Kidney glomerular epithelial cell (primary cell): ENCODE measurements at regions not wholly inside any gene's neighbourhood (a gene's known extent, or its start where the extent isn't known, plus 50 kb on each side); places are given as distances from the start of the nearest gene placed in this dataset.

Experiments
- DNase-seq: peaks from one replicate; lab custom pipeline; 2025; lab: John Stamatoyannopoulos, UW

GRCh38 chr3:36282766-36283165 lies 97.5 kb upstream of the STAC start:
- DNase-seq: no peak

GRCh38 chr3:36295296-36295695 lies 85.0 kb upstream of the STAC start:
- no peak for DNase-seq

DNA sequence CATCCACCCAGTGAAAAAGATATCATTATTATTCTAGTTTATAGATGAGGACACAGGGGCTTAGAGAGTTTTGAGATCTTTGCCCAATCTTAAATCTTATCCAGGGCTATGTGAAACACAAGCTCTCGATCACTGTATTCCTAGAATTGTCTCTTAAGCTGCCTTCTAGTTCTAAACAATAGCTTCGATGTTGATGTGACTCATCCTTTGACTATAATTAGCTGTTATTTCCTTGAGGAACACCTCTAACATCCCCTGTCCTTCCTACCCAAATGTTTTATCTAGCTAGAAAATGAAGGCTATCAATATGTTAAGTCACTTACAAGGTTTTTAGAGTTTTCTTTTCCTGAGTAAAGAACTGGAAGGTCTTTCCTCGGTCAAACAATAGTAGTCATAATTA lies 83.1 kb upstream of the STAC start:
- DNase-seq: no peak

GRCh38 chr3:36298188-36298587 lies 82.1 kb upstream of the STAC start:
- no peak for DNase-seq

GRCh38 chr3:36302158-36302509 lies 78.2 kb upstream of the STAC start:
- no peak for DNase-seq

- peak; percentile 23 for DNase-seq
Measured at GRCh38 chr3:36302626-36303025, 77.7 kb upstream of the STAC start.

DNA sequence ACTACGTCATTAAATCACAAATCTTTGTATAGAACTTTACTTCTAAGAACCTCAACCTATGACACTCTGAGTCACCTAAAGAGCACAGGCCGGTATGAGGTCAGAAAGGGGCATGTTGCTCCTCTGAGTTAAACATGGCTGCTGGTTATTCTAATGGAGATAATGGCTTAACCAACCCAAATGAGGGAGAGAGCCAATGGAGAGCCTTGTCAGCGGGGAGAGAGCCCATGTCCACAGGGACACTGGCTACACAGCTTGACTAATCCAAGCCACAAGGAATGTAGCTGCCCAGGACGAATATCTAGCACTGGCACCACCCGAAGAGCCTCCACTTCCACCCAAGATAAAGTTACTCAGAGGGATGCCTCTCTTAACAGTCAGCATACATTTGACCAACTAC lies 77.0 kb upstream of the STAC start:
- DNase-seq: no peak

GRCh38 chr3:36305929-36306520 lies 74.3 kb upstream of the STAC start:
- peak; percentile 4 for DNase-seq

DNA sequence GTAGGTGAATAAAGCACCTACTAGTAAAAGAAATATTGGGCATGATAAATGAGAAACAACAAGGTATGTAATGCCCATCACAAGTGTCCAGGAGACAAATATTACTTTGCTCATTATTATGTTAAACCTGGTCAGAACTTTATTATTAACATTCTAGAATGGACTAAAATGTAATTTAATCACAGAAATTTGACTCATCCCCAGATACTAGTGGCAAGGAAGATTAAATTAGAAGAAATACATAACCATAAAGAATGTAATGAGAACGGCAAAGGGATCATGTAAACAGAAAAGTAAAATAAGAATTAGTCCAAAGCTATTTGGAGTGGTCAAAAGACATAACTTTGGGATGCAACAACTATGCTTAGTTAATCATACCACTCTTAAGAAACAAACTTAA lies 71.2 kb upstream of the STAC start:
- no peak for DNase-seq

DNA sequence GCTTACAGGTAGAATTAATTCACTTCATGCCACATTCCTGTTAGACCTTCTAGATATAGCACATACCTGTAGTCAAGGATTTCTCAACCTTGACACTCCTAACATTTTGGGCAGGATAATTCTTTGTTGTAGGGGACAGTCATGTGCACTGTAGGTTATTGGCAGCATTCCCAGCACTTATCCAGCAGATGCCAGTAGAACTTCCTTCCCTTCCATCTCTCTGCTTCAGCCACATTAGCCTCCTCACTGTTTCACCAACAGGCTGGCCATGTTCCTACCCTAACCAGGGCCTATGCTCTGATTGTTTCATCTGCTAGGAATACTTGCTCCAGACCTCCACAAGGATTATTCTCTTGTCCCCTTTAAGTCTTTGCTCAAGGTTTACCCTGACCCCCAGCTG lies 68.0 kb upstream of the STAC start:
- DNase-seq: no peak

GRCh38 chr3:36317915-36318314 lies 62.4 kb upstream of the STAC start:
- DNase-seq: no peak

DNA sequence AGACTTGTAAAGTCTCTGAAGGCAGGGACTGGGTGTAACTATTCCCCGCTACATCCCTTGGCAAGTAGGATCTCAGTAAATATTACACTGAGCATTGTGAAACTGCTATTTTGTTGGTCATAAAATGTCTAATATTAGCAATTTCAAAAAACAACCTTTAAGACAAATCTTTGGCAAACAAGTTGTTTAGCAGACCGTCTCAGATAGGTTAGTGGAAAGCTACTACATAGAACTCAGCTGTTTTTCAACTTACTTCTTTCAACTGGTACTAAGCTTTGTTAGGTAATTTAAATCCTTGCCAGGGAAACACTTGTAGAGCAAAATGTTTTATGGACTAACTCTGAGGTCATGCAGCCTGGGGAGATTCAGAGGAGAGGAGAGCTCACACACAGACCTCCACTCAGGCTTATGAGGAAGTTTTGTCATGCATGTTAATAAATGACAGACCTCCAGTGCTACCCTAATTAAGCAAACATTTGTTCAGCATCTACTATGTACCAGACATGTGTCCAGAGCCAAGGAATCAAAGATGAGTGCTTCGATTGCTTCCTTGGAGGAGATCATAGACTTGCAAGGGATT lies 61.6 kb upstream of the STAC start:
- DNase-seq: peak; percentile 2

GRCh38 chr3:36319680-36320079 lies 60.6 kb upstream of the STAC start:
- no peak for DNase-seq
